ENCODE measurements at regions not wholly inside any gene's neighbourhood (a gene's known extent, or its start where the extent isn't known, plus 50 kb on each side); places are given as distances from the start of the nearest gene placed in this dataset.

GRCh38 chr13:34779171-34779570, 162.9 kb upstream of the NBEA start:
- peak; percentile 2 for DNase-seq (ENCODE audit: low read depth)
- TF ChIP-seq MAX (IDR thresholded peaks at IDR 0.05; ENCODE audit: low read depth, low read length) (no peak), POLR2A (IDR thresholded peaks at IDR 0.05; ENCODE audit: extremely low read depth, insufficient read length) (no peak), MYC (IDR thresholded peaks at IDR 0.05; ENCODE audit: low read depth, low read length) (no peak)
- TF ChIP-seq, protein P1, sequence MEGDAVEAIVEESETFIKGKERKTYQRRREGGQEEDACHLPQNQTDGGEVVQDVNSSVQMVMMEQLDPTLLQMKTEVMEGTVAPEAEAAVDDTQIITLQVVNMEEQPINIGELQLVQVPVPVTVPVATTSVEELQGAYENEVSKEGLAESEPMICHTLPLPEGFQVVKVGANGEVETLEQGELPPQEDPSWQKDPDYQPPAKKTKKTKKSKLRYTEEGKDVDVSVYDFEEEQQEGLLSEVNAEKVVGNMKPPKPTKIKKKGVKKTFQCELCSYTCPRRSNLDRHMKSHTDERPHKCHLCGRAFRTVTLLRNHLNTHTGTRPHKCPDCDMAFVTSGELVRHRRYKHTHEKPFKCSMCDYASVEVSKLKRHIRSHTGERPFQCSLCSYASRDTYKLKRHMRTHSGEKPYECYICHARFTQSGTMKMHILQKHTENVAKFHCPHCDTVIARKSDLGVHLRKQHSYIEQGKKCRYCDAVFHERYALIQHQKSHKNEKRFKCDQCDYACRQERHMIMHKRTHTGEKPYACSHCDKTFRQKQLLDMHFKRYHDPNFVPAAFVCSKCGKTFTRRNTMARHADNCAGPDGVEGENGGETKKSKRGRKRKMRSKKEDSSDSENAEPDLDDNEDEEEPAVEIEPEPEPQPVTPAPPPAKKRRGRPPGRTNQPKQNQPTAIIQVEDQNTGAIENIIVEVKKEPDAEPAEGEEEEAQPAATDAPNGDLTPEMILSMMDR (IDR thresholded peaks at IDR 0.05; ENCODE audit: low read depth, low read length): no peak

DNA sequence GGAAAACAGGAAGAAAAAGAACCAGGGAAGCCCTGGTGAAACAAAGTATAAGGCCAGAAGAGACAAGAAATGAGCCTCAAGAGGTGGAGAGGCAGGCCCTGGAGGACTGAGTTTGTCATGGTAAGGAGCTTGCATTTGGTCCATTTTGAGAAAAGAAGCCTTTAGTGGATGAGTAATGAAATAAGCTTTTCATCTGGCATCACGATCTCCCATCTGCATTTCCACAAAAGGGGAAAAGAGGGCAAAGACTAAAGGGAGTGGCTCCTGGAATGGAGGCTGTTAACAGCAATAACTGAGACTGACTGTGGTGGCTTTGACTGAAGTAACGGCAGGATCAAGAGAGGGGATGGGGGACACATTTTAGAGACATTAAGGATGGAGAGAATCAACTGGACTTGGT, 148.8 kb upstream of the NBEA start:
- H3K4me3 ChIP-seq (ENCODE audit: low read depth, low read length): no peak overlapping the region
- TF ChIP-seq MYC (IDR thresholded peaks at IDR 0.05; ENCODE audit: low read depth, low read length): no peak
- no peak for TF ChIP-seq MAX (IDR thresholded peaks at IDR 0.05; ENCODE audit: low read depth, low read length)
- TF ChIP-seq POLR2A (IDR thresholded peaks at IDR 0.05; ENCODE audit: extremely low read depth, insufficient read length): no peak
- TF ChIP-seq, protein P1 (IDR thresholded peaks at IDR 0.05; ENCODE audit: low read depth, low read length): no peak
- DNase-seq (ENCODE audit: low read depth): no peak

More at GRCh38 chr13:34779171-34779570, 162.9 kb upstream of the NBEA start:
- no peak overlapping the region for H3K4me3 ChIP-seq (ENCODE audit: low read depth, low read length)

DNA sequence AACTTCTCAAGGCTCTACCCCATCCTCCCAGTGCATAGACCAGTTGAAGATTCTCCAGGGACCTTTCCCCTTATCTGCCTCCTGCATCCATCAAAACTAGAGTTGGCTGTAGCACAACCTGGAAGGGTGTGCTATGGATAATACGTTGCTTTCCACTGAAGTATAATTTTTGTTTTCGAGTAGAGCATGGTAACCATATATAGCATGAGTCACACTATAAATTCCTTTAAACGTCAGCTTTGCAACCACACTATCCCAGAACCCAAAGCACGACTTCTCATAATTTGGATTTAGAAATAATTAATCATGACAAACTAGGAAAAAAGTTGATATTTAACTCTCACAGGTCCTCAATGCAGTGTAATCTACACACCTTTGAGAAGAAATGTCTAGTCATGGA, 138.3 kb upstream of the NBEA start:
- DNase-seq (ENCODE audit: low read depth): no peak
- TF ChIP-seq MYC (IDR thresholded peaks at IDR 0.05; ENCODE audit: low read depth, low read length) (no peak), POLR2A (IDR thresholded peaks at IDR 0.05; ENCODE audit: extremely low read depth, insufficient read length) (no peak), MAX (IDR thresholded peaks at IDR 0.05; ENCODE audit: low read depth, low read length) (no peak)
- TF ChIP-seq, protein P1 (IDR thresholded peaks at IDR 0.05; ENCODE audit: low read depth, low read length): no peak
- no peak overlapping the region for H3K4me3 ChIP-seq (ENCODE audit: low read depth, low read length)

GRCh38 chr13:34805347-34805746, 136.7 kb upstream of the NBEA start:
- TF ChIP-seq, protein P1 (IDR thresholded peaks at IDR 0.05; ENCODE audit: low read depth, low read length): no peak
- TF ChIP-seq MAX (IDR thresholded peaks at IDR 0.05; ENCODE audit: low read depth, low read length) (no peak), POLR2A (IDR thresholded peaks at IDR 0.05; ENCODE audit: extremely low read depth, insufficient read length) (no peak), MYC (IDR thresholded peaks at IDR 0.05; ENCODE audit: low read depth, low read length) (no peak)
- H3K4me3 ChIP-seq (ENCODE audit: low read depth, low read length): no peak overlapping the region

DNA sequence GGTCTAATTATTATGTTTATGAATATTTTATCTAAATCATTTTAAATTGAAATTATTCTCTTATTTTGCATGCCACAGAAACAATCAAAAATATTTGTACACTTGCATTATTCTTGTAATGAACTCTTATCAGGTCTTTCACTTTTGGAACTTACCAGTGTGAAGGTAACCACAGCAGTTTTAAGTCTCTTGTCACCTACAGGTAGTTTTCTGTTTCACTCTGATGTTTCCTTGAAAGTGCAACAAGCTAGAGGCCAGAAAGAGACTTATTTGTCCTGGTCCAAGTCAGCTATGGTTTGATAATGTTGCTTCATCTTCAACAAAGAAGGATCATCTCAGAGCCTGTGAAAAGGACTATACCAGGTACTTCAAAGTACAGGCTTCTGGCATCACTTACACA, 133.4 kb upstream of the NBEA start:
- TF ChIP-seq MYC (IDR thresholded peaks at IDR 0.05; ENCODE audit: low read depth, low read length) (no peak), POLR2A (IDR thresholded peaks at IDR 0.05; ENCODE audit: extremely low read depth, insufficient read length) (no peak), MAX (IDR thresholded peaks at IDR 0.05; ENCODE audit: low read depth, low read length) (no peak)
- TF ChIP-seq, protein P1 (IDR thresholded peaks at IDR 0.05; ENCODE audit: low read depth, low read length): no peak
- no peak overlapping the region for H3K4me3 ChIP-seq (ENCODE audit: low read depth, low read length)
- no peak for DNase-seq (ENCODE audit: low read depth)

More at GRCh38 chr13:34805347-34805746, 136.7 kb upstream of the NBEA start:
- no peak for DNase-seq (ENCODE audit: low read depth)
